Embryonic facial prominence (tissue), 1 donor: ENCODE measurements at regions not wholly inside any gene's neighbourhood (a gene's known extent, or its start where the extent isn't known, plus 50 kb on each side); places are given as distances from the start of the nearest gene placed in this dataset.
A peak's percentile ranks its signal among the peaks of the same experiment; 100 is the strongest.
"Not testable (repeated sequence)": the region's sequence is repeated elsewhere in the genome, so short reads cannot be mapped to it uniquely, and the experiment has no call there.

Experiments used
- DNase-seq: peaks from one replicate; pipeline ENCODE4 v3.0.0-alpha.2; 2016; ENCODE audit errors: extremely low spot score

DNA sequence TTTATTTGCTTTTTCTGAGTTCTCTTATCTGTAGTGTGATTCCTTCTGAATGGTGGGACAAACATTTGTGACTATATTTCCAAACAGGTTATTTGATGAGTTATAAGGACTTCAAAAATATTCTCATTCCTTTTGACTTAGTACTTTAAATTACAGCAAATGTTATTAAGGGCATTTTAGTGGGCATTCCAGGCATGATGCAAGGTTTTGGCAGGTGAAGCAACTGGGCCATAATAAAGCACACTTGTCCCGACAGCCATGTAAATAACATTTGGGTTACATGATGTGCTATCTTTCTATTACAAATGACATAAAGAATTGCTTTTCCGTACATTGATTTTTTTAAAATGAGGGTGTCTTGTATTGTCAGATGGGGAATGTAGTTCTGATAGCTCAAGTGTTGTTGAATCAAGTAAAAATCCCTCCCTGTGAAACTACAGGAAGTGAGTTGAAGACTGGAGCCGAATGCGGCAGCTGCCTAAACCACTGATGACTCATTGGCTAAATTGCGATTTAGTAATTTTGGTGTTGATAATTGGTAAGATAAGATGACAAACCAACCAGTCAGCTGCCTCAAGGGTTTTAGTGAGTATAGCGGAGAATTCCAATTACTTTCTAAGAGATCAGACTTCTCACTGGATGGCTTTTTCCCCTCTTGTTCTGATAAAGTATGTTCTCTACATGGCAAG lies 231.3 kb upstream of the NPY start:
- DNase-seq, result no peak

- no peak for DNase-seq
Observed at GRCh38 chr7:24054236-24054635, 229.8 kb upstream of the NPY start.

DNA sequence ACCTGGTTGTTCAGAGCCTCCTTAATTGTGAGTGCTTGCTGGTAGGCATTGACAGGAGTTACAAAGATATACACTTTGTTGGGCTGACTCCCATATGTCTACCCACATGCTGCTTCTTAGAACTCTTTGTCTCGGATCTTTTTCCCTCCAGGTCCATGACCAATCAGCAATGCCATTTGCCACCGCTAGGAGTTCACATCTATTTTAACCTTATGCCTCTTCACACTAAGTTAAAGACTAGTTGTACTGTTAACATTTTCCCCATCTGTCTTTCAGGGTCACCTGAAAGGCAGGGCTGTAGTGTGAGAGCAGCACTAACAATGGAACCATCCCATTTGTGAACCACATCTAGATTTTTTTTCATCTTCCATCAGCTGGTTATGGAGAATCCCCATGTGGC lies 226.7 kb upstream of the NPY start:
- no peak for DNase-seq

DNA sequence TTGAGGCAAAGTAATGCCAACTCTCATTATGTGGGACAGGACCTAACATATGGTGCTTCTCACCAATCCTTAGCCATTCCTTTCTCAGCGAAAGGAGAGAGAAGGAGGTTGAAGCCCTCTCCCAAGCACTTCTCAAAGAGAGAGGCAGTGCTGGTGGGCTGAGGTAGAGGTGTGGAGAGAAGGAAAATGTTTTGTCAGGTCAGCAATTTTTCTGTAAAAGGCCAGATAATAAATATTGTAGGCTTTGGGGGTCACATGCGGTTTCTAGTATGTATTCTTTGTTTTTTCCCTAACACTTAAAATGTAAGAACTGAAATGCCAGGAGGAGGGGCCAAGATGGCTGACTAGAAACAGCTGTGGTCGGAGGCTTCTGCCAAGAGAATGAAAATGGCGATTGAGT lies 225.0 kb upstream of the NPY start:
- DNase-seq, result no peak

GRCh38 chr7:24059775-24060174 lies 224.2 kb upstream of the NPY start:
- no peak for DNase-seq

DNA sequence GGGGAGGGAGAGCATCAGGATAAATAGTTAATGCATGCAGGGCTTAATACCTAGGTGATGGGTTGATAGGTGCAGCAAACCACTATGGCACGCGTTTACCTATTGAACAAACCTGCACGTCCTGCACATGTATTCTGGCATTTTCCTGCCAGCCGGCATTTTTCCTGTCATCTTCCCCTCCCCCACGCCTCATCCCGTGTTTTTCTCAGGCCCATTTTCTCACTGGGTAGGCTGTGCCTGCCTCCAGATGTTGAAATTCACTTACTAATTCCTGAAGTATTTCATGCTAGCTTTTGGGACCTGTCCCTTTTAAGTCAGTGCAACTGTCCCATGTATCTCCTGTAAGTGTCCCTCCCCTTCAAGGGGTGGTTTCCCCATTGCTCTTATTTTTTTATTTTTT lies 220.3 kb upstream of the NPY start:
- DNase-seq, result no peak

- no peak for DNase-seq
Observed at GRCh38 chr7:24069751-24070150, 214.2 kb upstream of the NPY start.

DNA sequence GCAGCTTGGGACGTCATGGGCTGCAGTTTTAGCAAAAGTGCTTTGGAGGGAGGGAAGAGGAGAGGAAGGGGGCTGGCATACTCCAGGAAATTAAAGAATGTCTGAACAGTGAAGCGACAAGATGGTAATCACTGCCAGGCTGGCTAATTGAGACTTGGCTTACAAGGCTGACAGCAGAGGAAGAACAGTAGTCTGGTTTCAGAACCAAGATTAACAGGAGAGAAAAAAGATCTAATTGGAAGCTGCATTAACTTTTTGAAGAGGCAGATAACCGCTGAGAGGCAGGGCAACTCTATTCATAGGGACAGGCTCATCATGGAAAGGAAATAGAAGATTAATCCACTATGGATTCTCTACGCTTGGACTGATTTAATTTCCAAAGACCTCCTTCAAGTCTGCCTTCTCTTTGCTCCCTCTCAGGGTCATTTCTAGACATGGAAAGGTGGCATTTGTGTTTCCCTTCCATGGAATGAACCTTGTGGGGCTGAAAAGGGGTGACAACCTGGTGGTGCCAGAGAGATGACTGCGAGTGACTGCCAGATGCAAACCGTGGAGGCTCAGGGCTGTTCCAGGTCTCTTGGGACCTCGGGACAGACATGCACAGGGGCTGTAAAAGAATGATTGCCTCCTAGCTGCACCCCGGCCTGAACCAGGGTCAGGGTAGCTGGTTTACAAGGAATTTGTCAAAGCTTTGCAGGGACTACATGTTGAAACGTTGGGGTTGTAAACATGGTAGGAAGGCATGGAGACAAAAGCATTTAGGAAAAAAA lies 210.2 kb upstream of the NPY start:
- no peak for DNase-seq

DNA sequence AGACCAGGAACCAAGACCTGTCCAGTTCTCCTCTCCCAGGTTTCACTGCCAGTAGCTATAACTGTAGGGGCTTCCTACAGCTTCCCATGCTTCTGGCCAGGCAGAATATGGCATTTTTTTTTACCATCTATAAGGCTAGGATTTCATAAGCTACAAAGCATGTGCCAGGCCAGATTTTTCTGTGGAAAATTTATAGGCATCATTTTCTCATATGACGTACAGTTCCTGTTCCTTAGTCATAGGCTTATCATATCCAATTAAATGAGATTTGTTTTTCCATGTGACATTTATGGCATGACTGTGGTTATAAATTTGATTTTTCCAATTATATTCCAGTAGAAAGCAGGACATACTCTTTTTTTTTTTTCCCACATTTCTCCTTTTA lies 208.6 kb upstream of the NPY start:
- no peak for DNase-seq

DNA sequence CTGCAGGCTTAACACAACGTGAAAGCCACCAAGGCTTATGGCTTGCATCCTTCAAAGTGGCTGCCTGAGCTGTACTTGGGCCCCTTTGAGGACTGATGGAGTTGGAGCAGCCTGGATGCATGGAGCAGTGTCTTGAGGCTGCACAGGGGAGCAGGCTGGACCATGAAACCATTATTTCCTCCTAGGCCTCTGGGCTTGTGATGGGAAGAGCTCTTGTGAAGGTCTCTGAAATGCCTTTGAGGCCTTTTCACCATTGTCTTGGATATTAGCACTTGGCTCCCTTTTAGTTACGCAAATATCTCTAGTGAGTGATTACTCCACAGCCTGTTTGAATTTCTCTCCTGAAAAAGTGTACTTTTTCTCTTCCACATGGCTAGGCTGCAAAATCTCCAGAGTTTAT lies 201.2 kb upstream of the NPY start:
- DNase-seq, result no peak

- peak; percentile 3 for DNase-seq
Observed at GRCh38 chr7:24102988-24103387, 181.0 kb upstream of the NPY start.

DNA sequence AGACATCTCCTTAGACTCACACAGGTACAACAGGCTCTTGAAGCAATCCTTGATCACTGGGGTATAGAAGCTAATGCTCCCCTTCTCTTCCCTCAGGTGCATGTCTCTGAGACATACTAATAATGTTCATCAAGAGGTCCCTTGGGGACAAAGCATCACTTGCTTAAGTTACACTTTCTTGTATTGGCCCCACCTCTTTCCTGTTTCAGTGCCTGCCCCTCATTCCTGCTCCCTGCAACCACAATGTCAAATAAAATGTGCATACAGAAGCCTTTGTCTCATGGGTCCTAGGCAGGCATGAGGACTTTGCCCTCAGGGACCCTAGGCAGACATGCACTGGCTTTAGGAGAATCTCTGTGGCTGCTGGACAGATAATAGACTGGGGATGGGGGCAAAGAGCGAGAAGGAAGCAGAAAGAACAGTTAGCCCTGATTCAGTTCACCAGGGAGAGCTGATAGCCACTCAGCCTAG lies 175.0 kb upstream of the NPY start:
- no peak for DNase-seq

GRCh38 chr7:24110056-24110455 lies 173.9 kb upstream of the NPY start:
- no peak for DNase-seq

DNA sequence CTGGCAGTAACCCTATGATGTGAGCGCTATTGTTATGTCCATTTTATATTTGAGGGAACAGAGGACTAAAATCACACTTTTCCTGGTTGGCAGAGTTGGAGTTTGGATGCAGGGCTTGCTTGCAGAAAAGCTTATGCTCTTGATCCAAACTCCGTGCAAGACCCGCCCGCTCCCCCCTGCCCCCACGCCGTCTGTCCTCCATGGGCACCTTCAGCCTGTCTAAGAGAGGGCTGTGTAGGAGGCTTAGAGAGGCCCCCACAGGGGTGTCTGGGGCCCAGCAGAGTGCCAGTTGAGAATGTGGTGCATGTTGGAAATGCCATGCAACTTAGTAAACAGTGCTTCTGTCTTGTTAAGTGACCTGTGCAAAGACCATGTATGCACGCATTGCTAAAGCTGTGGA lies 170.5 kb upstream of the NPY start:
- DNase-seq, result no peak

DNA sequence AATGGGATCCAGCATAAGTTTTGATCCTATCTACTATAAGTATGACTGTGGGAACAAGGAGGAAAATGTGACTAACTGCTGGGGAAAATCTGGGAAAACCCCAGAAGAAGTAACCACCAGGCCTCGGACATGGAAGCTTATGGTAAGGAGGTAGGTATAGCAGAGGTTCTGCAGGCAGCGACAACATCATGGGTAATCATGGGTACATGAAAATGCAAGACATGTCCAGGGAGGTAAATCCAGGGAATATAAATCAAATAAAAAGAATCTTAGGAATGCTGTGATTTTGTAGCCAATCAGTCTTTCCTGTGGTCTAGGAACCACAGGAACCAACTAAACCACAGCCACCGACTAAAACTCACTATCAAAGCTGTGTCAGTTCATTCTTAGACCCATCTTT lies 168.3 kb upstream of the NPY start:
- DNase-seq, result no peak

DNA sequence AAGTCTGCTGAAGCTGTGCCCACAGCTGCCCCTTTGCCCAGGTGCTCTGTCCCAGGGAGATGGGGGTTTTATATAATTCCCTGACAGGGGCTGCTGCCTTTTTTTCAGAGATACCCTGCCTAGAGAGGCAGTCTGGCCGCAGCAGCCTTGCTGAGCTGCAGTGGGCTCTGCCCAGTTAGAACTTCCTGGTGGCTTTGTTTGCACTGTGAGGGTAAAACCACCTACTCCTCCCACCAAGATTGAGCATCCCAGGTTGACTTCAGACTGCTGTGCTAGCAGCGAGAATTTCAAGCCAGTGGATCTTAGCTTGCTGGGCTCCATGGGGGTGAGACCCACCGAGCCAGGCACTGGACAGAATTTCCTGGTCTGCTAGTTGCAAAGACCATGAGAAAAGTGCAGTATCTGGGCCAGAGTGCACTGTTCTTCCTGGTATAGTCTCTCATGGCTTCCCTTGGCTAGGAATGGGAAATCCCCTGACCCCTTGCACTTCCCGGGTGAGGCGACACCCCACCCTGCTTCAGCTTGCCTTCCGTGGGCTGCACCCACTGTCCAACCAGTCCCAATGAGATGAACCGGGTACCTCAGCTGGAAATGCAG lies 166.0 kb upstream of the NPY start:
- not testable (repeated sequence) for DNase-seq

DNA sequence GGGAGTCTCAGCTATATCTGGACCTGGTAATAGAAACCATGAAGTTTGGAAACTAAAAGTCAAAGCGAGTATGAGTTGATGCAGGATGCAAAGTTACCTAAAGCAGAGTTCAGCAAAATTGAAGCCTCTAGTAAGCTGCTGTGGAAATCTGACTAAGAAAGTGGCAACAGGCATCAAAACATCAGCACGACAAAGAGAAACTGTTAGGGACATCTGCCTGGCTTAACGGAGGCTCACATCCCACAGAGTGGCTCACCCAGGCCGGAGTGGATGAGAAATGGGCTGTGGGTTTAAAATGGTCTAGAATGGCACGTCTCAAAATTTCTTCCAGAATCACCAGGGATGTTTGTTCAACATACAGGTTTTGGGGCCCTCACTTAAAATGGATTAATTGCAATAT lies 164.1 kb upstream of the NPY start:
- DNase-seq, result no peak

DNA sequence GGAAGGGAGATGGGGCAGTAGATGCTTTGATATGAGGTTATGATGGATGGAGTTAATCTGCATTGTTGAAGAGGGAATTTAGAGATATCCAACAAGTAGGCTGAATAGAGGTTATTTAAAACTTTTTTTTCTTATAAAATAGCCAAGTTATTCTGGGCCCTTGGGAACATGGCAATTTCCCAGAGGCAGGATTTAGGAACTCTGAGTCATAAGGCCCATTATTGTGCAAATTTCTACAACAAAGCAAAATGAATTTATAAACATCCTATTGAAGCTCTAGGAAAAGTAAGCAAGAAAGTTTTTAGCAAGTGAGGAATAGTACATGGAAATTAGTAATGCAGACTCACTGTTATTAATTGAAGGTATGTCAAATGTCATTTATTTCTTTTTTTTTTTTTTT lies 160.9 kb upstream of the NPY start:
- DNase-seq, result no peak

GRCh38 chr7:24125765-24126164 lies 158.2 kb upstream of the NPY start:
- no peak for DNase-seq

DNA sequence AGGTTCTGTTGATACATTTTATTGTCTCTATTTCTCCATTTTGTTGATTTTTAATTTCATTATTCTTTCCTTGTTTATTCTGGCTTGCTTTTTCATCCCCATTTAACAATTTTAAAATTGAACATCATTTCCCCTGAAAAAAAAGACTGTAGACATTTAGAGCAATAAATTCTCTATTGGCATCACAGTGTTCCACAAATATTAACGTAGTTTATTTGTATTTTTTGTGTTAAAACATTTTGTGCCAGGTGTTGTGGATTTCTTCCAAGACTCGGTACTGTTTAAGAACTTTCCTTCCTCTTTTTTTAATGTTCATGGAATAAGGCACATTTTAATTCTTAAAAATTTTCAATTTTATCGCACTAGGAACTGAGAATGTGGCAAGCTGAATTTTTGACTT lies 156.1 kb upstream of the NPY start:
- no peak for DNase-seq

- DNase-seq, result no peak
Observed at GRCh38 chr7:24129597-24129996, 154.4 kb upstream of the NPY start.

- DNase-seq, result no peak
Observed at GRCh38 chr7:24130631-24131030, 153.4 kb upstream of the NPY start.

DNA sequence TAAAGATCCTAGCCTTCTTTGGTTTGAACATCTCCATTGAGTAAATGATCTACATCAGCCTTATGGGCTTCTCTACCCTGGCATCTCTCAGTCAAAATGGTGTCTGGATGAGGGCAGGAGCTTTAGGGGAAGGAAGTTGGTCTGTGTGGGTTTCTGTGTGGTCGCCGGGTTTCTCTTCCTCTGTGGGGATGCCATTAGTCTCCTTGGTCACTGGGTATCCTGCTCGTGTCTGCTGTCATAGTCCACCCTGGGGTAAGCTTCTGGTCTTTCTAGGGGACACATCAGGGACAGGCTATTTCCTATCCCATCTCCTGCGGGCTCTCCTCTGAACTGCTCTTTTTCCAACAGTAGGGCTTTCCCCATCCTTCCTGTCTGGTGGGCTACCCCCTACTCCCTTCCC lies 150.3 kb upstream of the NPY start:
- no peak for DNase-seq
